GM19099 (cell line): ENCODE measurements at regions not wholly inside any gene's neighbourhood (a gene's known extent, or its start where the extent isn't known, plus 50 kb on each side); places are given as distances from the start of the nearest gene placed in this dataset.

Experiments used
- POLR2A ChIP-seq: IDR thresholded peaks from 3 replicates; pipeline ENCODE4 v1.6.1; 2011; ENCODE audit warnings: low read depth; ENCODE audit not compliant: insufficient read length; ENCODE audit errors: extremely low read depth

DNA sequence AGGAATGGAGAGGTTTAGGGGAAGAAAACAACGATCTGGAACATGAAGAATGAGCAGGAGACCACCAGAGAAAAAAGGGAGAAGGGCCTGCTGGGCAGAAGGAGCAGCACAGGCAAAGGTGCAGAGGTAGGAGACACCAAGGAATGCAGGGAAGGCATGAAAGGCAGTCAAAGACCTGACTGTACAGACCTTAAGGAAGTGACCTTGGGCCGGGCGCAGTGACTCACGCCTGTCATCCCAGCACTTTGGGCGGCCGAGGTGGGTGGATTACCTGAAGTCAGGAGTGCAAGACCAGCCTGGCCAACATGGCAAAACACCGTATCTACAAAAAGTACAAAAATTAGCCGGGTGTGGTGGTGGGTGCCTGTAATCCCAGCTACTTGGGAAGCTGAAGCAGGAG, 157.7 kb upstream of the ATP10A start:
- no peak for TF ChIP-seq POLR2A

DNA sequence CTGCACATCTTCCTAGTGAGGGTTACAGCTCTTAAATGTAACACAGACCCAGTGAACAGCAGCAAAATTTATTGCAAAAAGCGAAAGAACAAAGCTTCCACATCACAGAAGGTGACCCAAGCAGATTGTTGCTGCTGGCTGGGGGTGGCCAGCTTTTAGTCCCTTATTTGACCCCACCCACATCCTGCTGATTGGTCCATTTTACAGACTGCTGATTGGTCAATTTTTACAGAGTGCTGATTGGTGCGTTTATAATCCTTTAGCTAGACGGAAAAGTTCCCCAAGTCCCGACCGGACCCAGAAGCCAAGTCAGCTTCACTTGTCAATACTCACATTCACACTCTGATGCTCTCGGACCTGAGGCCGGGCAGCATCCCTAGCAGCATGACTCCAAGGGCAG, 154.5 kb upstream of the ATP10A start:
- TF ChIP-seq POLR2A = no peak

DNA sequence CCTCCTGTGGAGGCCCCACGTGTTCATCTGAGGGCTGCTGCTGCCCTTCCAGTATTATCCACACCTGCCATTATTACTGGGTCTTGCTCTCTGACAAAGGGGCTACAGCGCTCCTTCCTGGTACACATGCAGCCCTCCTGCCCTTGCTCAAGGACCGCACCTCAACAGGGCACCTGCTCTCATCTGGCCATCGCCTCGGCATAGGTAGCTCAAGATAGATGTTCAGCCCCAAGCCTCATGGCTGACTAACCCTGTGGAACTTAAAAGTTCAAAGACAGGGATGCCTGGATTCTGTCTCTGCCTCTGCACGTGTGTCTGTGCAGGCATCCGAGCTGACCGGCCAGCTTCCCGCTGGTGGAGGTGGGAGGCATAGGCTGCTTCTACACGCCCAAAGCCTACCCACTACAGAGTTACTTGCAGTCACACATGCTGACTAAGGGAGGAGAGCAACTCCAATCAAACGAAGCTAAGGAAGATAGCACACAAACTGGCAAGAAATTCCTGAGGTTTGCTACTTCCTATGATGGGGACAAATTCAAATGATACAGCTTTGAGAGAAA, 152.5 kb upstream of the ATP10A start:
- no peak for TF ChIP-seq POLR2A

DNA sequence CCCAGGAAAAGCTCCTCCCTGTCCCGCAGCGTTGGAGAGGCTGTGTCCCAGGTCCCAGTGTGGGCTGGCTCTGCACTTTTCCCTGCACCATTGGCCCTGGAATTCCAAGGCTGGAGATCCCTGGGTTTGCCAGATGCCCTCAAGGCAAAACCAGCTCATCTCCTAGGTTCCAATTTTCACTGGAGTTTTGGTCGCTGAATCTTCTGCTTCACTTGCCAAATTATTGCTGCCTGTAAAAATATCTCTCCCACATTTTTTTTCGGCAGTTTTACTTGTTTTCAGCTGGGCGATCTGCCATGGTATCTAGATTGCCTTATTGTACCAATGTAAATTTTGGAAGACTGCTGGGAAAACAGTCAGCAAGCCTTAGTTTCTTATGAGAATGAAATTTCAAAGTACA, 150.9 kb upstream of the ATP10A start:
- no peak for TF ChIP-seq POLR2A

DNA sequence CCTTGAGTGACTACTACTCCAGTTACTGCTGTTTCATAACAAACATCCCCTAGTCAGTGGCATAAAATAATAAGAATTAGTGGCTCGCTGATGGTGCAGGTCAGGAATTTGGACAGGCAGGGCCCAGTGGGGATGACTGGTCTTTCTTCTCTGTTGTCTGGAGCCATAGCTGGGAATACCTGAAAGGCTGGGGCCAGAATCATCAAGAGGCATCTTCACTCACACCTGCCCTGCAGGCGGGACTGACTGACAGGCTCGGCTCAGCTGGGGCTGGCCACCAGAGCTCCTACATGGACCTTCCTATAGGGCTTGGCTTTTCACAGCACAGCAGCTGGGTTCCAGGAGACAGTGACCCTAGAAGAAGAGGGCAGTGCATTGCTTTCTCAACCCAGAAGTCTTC, 148.8 kb upstream of the ATP10A start:
- TF ChIP-seq POLR2A = no peak

DNA sequence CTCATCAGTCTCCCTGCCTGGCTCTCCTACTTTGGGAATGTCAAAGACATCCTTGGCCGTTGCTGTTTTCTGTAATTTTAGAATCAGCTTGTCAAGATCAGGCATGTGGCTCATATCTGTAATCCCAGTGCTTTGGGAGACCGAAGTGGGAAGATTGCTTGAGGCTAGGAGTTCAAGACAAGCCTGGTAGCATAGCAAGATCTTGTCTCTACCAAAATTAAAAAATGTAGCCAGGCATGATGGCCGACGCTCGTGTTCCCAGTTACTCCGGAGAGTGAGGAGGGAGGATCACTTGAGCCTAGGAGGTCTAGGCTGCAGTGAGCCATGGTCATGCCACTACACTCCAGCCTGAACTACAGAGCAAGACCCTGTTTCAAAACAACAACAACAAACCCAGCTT, 144.0 kb upstream of the ATP10A start:
- no peak for TF ChIP-seq POLR2A

DNA sequence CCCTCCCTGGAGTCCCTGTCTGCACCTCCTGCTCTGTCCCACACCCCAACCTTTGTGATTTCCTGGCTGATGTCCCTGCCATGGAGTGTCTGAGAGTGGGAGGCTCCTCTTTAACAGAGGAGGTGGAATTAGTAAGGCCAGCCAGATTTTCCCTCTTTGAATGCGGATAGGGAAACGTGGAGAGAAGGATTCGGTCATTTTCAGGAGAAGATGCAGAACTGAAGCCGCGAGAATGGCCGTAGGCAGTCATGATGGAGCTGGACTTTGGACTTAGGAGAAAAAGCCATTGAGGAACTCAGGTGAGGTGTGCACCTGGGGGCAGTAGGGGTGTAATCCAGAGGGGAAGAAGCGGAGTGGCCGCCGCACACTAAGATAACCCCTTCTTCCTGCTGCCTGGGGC, 138.1 kb upstream of the ATP10A start:
- no peak for TF ChIP-seq POLR2A

DNA sequence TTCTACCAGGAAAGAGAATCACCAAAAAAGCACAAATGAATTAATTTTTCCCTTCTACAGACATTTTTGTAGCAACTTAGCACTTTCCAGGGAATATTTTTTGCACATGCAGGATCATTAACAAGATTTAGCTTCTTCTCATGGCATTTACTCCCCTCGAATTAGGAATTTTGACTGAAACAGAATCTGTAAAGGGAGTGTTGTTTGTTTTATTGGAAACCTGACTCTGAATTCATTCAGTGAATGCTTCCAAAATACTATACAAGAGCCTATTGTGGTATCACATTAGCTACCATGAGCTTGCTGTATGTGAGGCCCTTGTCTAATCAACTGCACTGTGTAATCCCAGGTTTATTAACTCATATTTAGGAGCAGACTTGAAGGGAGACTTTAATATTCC, 130.4 kb upstream of the ATP10A start:
- TF ChIP-seq POLR2A = no peak

DNA sequence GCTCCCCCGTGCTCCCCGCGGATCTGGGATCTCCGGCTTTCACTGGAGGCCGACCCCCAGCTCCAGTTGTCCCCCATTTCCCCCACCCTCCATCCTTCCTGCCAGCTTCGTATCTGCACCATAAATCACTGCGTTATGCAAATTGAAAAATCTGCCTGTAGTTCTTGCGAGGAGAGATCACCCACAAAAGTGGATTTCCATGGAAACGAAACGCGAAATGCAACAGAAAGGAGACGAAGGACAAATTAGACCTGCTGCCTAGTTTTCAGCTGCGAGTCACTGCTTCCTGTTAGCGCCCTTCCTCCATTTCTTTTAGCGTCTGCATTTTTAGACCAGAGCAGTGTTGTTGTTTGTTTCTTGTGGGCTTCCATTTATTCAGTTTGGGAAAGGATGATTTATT, 127.1 kb upstream of the ATP10A start:
- TF ChIP-seq POLR2A = no peak

DNA sequence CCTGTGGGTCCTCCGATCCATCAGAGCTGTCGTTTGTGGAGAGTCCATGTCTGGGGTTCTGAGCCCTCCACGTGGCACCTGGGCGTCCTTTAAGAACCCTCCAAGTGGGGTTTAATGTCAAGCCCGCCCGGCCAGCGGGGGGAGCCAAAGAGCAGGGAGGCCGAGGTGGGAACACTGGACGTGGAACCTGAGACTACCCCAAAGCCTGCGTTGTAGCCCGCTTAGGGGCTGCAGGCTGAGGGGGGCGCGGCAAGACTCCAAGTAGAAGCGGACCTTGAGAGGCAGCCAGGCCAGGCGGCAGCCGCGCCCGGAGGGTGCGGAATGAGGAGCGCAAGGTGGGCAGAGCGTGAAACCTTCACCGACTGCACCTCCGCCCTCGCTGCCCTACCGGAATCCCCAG, 126.2 kb upstream of the ATP10A start:
- TF ChIP-seq POLR2A = no peak

DNA sequence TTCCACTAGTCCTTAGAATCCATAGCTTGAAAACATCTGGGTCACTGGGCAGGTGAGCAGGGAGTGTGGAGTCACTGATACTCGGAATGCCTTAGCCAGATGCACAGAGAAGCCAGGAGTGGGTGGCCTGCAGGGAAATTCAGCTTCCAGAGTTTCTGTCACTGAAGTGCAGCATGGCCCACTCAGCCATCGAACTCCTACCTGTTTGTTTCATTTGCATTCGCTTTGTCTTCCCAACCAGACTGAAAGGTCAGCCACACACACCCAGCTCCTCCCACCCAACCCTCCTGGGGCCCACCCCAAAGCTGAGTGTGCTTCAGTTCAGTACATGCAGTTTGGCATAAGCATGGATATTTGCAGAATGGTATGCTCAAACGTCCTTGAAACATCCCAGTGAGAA, 124.5 kb upstream of the ATP10A start:
- TF ChIP-seq POLR2A = no peak

DNA sequence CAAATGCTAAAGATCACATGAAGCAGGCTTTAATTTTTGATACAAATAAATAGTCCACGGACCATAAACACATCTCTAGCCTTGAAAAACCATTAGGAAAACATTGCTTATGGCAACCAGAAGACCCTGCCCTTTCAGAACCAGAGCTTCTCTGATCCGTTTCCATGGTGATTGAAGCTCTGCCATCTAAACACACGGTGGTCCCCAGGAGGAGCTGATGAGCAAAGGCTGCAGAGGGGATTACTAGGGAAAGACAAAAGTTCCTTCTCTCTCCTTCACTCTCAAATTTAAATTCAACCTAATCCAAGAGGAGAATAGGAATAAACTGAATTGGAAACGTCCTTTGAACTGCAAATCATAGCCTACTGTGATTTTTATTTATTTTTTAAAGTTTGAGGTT, 122.0 kb upstream of the ATP10A start:
- no peak for TF ChIP-seq POLR2A

DNA sequence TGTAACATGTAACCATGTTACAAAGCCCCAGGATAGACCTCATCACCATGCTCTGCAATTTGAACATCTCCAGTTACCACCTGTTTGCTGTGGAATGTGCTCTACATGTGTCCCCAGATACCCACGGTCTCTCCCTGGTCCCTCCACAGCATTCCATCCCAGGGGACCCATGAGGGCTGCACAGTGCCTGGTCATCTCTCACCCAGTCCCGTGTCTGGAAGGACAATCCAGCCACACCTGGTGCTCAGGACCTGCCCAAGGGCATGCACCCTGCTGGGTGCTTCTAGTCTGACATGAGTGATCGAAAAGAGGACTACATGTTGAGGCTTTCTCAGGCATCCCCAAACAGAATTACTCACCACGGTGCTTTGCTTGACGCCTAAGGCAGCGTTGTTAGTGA, 119.6 kb upstream of the ATP10A start:
- no peak for TF ChIP-seq POLR2A

DNA sequence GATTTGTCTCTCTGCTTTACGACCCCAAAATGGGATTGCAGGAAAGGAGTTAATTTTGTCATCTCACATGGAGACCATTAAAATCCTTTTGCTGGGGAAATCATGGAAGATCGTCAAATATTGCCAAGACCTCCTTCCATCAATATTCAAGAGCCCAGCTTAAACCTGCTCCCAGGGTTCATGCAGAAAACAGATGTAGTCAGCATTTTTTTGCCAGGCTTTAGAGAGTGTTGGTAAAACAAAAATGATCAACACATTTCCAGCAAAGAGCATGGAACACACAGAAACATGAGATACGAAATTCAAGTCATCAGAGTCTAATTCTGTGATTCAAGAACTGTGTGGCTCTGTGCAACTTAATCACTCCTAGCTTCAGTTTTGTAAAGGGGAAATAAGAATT, 118.0 kb upstream of the ATP10A start:
- TF ChIP-seq POLR2A = no peak

DNA sequence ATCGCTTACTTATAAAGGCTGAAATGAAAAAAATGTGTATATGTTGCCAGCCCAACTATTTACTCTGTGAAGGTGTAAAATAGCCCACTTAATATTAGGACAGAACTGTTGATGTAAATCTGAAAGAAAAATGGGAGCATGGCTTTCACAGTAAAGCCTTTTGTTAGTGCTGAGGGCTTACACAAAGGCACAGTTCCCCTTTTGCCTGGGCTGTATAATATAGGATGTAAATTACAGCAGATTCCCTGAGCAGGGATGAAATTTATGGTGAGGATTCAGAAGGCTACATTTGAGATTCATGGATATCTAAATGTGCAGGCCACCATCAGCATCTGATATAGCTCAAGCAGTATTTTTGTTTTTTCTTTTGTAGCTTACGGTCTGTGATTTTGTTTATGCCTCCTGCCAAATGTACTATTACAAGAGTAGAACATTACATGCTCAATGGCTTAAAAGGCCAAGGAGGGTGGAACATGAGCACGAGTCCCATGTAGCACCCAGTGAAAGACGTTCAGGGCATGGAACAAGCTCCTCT, 109.1 kb upstream of the ATP10A start:
- TF ChIP-seq POLR2A = no peak

DNA sequence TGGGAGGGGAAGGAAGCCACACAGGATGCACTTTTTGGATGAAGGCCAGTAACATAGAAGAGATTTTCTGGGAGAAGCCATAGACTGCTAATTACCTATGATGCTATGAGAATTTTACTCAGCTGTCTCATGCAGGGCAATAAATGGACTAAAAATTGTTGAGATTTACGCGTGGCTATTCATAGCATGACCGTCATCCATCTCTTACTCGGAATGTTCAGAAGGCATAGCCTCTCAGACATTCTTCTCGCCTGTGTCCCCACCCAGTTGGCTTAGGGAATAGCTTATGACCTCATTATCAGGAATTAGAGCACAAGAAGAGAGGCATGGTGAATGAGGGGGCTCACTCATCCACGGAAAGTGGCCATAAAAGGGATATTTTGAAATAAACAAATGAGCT, 107.9 kb upstream of the ATP10A start:
- no peak for TF ChIP-seq POLR2A

DNA sequence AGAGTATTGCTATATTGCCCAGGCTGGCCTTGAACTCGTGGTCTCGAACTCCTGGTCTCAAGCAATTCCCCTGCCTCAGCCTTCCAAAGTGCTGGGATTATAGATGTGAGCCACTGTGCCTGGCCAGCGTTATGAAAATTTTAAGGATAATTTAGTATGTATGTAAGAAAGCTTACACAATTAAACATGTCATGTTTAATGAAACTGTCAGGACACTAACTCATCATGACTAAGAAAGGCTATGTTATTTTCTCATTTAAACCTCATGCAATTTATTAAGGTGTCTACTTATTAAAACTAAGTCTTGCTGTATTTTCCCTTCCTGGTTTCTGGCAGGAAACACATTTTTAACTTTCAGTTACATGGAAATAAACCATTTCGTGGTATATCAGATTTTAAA, 106.8 kb upstream of the ATP10A start:
- no peak for TF ChIP-seq POLR2A
